Activated CD4-positive, alpha-beta T cell treated with anti-CD3 and anti-CD28 coated beads, Interleukin-2, amount 50 U/mL, for 4 hours (primary cell): ENCODE measurements at regions not wholly inside any gene's neighbourhood (a gene's known extent, or its start where the extent isn't known, plus 50 kb on each side); places are given as distances from the start of the nearest gene placed in this dataset.
"Not testable (repeated sequence)": the region's sequence is repeated elsewhere in the genome, so short reads cannot be mapped to it uniquely, and the experiment has no call there.

ENCODE experiments used
- DNase-seq, 2 experiments: peaks; one replicate each; pipeline ENCODE4 v3.0.0-alpha.2; 2020

- DNase-seq = no peak
These were observed 161.8 kb upstream of the NECTIN3 start for GRCh38 chr3:110909839-110910238.

GRCh38 chr3:110910346-110910955 is 161.2 kb upstream of the NECTIN3 start:
- DNase-seq = no peak

- DNase-seq = no peak
These were observed 152.7 kb upstream of the NECTIN3 start for GRCh38 chr3:110918963-110919362.

GRCh38 chr3:110925798-110926197 is 145.8 kb upstream of the NECTIN3 start:
- DNase-seq = no peak

GRCh38 chr3:110928016-110928662 is 143.5 kb upstream of the NECTIN3 start:
- no peak for DNase-seq

- DNase-seq = no peak
These were observed 141.8 kb upstream of the NECTIN3 start for GRCh38 chr3:110929816-110930215.

GRCh38 chr3:110932567-110932966 is 139.0 kb upstream of the NECTIN3 start:
- no peak for DNase-seq

- DNase-seq = no peak
These were observed 137.7 kb upstream of the NECTIN3 start for GRCh38 chr3:110933821-110934426.

- no peak for DNase-seq
These were observed 133.0 kb upstream of the NECTIN3 start for GRCh38 chr3:110938629-110939028.

GRCh38 chr3:110940055-110940454 is 131.6 kb upstream of the NECTIN3 start:
- DNase-seq = no peak

- DNase-seq = no peak
These were observed 126.8 kb upstream of the NECTIN3 start for GRCh38 chr3:110944782-110945181.

- DNase-seq = no peak
These were observed 124.8 kb upstream of the NECTIN3 start for GRCh38 chr3:110946810-110947209.

GRCh38 chr3:110949194-110949593 is 122.4 kb upstream of the NECTIN3 start:
- DNase-seq = not testable (repeated sequence)

- DNase-seq = no peak
These were observed 116.2 kb upstream of the NECTIN3 start for GRCh38 chr3:110955301-110955880.

- no peak for DNase-seq
These were observed 115.5 kb upstream of the NECTIN3 start for GRCh38 chr3:110956081-110956480.

GRCh38 chr3:110957247-110958025 is 114.2 kb upstream of the NECTIN3 start:
- DNase-seq = no peak

GRCh38 chr3:110958313-110959147 is 113.1 kb upstream of the NECTIN3 start:
- DNase-seq = no peak

- no peak for DNase-seq
These were observed 105.6 kb upstream of the NECTIN3 start for GRCh38 chr3:110965976-110966375.

GRCh38 chr3:110966966-110967663 is 104.5 kb upstream of the NECTIN3 start:
- DNase-seq = no peak

- no peak for DNase-seq
These were observed 103.5 kb upstream of the NECTIN3 start for GRCh38 chr3:110968076-110968475.
